ENCODE measurements at regions not wholly inside any gene's neighbourhood (a gene's known extent, or its start where the extent isn't known, plus 50 kb on each side); places are given as distances from the start of the nearest gene placed in this dataset.
"Not testable (repeated sequence)": the region's sequence is repeated elsewhere in the genome, so short reads cannot be mapped to it uniquely, and the experiment has no call there.

DNA sequence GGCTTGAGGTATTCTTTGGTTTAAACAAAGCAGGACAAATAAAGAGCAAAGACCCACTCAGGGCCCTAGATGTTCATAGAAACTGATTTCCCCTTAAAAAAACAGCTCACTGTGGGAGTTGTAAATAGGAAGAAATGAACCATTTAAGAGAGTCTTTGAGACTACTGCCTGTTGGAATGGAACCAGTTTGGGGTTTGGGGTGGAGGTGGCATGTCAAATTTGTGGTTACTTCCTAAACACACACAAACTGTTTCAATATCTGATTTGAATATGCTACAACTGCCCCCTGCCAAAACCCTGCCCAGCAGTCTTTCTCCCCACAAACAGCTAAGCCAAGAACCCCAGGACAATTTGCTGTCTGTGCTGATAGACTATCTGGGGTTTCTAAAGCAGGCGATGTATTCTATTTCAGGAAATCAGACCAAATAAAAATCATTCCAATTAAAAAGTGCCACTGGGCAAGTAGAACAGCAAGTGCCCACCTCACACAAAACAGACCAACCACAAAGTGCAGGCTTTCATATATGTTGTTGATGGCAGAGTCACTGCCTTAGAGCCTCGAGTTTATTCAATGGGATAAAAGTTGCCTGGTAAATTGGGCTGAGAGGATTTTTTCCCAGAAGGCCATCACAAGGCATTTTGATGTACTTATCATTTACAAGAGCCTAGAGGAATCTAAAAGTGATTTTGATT lies 293.9 kb upstream of the PROK2 start:
- Histone ChIP-seq H3K9me3 (peaks cover 6% of the 10 kb centered on the region), H3K27me3 (no peaks in the 10 kb centered on the region), H3K36me3 (no peaks in the 10 kb centered on the region), H3K27ac (no peak overlapping the region), H3K4me3 (no peak overlapping the region), H3K4me1 (peaks cover 7% of the 10 kb centered on the region)
- intact Hi-C loops (cut with DNase I), result no loop called here
- TF ChIP-seq POLR2AphosphoS5 (IDR thresholded peaks at IDR 0.05; ENCODE audit: insufficient read depth in 1 of 2, low read depth in 1 of 2) (no peak), CTCF (IDR thresholded peaks at IDR 0.05) (no peak), POLR2A (IDR thresholded peaks at IDR 0.05) (no peak)
- DNase-seq (ENCODE audit: extremely low spot score in 2 of 2), result no peak

DNA sequence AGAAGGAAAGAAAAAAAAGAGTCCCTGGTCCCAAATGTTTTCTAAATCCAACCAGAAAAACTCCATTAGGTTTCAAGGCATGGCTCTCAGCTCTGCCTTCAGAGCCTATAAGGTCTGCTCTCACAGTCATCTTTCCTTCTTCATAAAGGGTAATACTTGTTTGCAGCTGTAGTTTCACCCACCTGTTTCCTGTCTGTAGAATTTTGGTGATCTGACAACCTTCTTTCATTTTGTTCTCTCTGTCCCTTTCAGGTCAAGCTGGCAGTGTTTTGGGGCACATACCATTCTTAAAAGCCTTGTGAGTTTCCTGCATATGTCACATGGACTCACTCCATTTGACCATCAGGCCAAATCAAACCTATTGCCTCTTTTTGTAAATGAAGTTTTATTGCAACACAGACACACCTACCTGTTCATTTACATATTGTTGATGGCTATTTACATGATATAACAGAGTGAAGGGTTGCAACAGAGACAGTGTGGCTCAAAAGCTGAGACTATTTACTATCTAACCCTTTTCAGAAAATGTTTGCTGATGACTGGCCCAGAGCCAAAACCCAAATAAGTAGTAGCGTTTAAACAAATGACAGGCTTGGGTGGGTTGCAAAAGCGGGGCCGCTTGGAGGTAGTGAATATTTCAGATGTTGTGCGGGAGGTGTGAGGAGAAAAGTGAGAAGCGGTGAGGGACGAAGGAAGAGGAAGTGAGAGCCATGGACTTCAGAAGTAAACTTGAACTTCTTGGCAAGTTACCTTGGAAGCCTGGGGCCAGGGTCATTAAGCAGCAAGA lies 292.7 kb upstream of the PROK2 start:
- H3K9me3 ChIP-seq, result peaks cover 6% of the 10 kb centered on the region
- TF ChIP-seq POLR2A (IDR thresholded peaks at IDR 0.05), result no peak
- TF ChIP-seq CTCF (IDR thresholded peaks at IDR 0.05), result no peak
- no peak for TF ChIP-seq POLR2AphosphoS5 (IDR thresholded peaks at IDR 0.05; ENCODE audit: insufficient read depth in 1 of 2, low read depth in 1 of 2)
- peaks cover 6% of the 10 kb centered on the region for H3K4me1 ChIP-seq
- no peak overlapping the region for H3K27ac ChIP-seq
- no peaks in the 10 kb centered on the region for H3K27me3 ChIP-seq
- H3K4me3 ChIP-seq, result no peak overlapping the region
- H3K36me3 ChIP-seq, result no peaks in the 10 kb centered on the region
- no peak for DNase-seq (ENCODE audit: extremely low spot score in 2 of 2)
- intact Hi-C loops (cut with DNase I), result no loop called here

GRCh38 chr3:72075848-72076247 lies 290.9 kb upstream of the PROK2 start:
- DNase-seq (ENCODE audit: extremely low spot score in 2 of 2); H3K36me3 ChIP-seq; H3K9me3 ChIP-seq; H3K27ac ChIP-seq; H3K4me3 ChIP-seq; H3K27me3 ChIP-seq; intact Hi-C loops (cut with DNase I); H3K4me1 ChIP-seq: not testable (repeated sequence)

GRCh38 chr3:72071624-72072023 lies 286.7 kb upstream of the PROK2 start:
- no peak overlapping the region for H3K4me3 ChIP-seq
- no peaks in the 10 kb centered on the region for H3K36me3 ChIP-seq
- DNase-seq (ENCODE audit: extremely low spot score in 2 of 2), result no peak
- H3K4me1 ChIP-seq, result no peaks in the 10 kb centered on the region
- peaks cover 6% of the 10 kb centered on the region for H3K9me3 ChIP-seq
- H3K27me3 ChIP-seq, result no peaks in the 10 kb centered on the region
- intact Hi-C loops (cut with DNase I), result no loop called here
- H3K27ac ChIP-seq, result no peak overlapping the region
- TF ChIP-seq POLR2AphosphoS5 (IDR thresholded peaks at IDR 0.05; ENCODE audit: insufficient read depth in 1 of 2, low read depth in 1 of 2), result no peak
- no peak for TF ChIP-seq POLR2A (IDR thresholded peaks at IDR 0.05)
- no peak for TF ChIP-seq CTCF (IDR thresholded peaks at IDR 0.05)

GRCh38 chr3:72070005-72070404 lies 285.1 kb upstream of the PROK2 start:
- H3K36me3 ChIP-seq, result no peaks in the 10 kb centered on the region
- intact Hi-C loops (cut with DNase I), result no loop called here
- H3K4me3 ChIP-seq, result no peak overlapping the region
- H3K4me1 ChIP-seq, result no peaks in the 10 kb centered on the region
- TF ChIP-seq POLR2A (IDR thresholded peaks at IDR 0.05), result no peak
- TF ChIP-seq POLR2AphosphoS5 (IDR thresholded peaks at IDR 0.05; ENCODE audit: insufficient read depth in 1 of 2, low read depth in 1 of 2), result no peak
- no peak for TF ChIP-seq CTCF (IDR thresholded peaks at IDR 0.05)
- H3K27ac ChIP-seq, result no peak overlapping the region
- no peak for DNase-seq (ENCODE audit: extremely low spot score in 2 of 2)
- H3K9me3 ChIP-seq, result no peaks in the 10 kb centered on the region
- no peaks in the 10 kb centered on the region for H3K27me3 ChIP-seq

Data from vagina (tissue), 2 donors.